HG03025 (cell line): ENCODE measurements at regions not wholly inside any gene's neighbourhood (a gene's known extent, or its start where the extent isn't known, plus 50 kb on each side); places are given as distances from the start of the nearest gene placed in this dataset.

Source experiments
- ATAC-seq: cut with Tn5 transposase; IDR thresholded peaks from one replicate; pipeline ENCODE4 v1.9.1; 2021; ENCODE audit warnings: mild to moderate bottlenecking, moderate library complexity; ENCODE audit not compliant: unreplicated experiment, low FRiP score

- ATAC-seq, result no peak
These were observed 331.8 kb upstream of the BTBD3 start for GRCh38 chr20:11585752-11586352.

DNA sequence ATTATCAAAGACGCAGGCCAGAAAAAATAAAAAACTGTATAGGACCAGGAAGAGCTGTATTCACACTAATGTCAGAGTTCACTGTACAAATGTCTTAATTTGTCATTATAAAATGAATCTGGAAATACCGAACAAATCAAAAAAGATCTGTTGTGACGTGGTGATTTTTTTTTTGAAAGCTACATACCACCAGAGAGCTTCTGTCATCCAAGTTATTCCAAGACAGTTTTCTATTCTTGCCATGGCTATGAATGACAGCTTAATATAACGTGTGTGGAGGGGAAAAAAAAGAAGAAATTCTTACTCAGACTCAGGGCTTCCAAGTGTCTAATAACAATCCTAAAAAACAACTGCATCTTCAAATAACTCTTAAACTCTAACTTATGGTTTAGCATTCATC lies 328.8 kb upstream of the BTBD3 start:
- no peak for ATAC-seq

DNA sequence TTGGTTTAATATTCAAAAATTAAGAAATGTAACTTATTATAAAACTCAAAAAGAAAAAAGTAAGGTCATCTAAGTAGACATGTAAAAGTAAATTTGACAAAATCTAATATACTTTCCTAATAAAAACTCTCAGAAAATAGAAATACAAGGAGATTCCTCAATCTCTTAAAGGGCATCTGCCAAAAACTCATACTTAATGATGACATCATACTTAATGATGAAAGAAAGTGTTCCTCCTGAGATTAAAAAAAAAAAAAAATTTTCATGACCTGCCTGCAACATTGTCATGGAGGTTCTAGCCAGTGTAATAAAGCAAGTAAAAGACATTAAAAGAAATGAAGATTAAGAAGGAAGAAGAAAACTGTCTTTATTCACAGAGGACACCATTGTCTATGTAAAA lies 325.7 kb upstream of the BTBD3 start:
- ATAC-seq, result no peak

GRCh38 chr20:11604339-11604738 lies 313.4 kb upstream of the BTBD3 start:
- ATAC-seq, result no peak

DNA sequence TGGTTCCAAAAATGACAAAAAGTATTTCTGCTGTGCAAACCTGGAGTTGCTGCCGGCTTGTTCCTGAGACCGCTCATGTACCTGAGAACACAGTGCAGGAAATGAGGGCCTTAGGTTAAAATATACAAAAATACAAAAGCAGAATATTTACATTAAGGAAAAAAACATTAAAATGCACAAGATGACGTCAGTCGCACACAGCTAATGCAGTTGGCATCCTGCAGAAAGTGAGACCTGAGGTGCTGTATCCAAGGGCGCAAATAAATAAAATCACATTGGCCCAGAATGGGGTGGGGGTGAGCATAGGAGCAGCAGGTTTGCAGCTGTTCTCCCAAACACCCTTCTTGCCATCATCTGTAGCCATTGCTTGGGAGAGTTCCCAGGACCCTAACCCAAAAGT lies 310.6 kb upstream of the BTBD3 start:
- no peak for ATAC-seq

DNA sequence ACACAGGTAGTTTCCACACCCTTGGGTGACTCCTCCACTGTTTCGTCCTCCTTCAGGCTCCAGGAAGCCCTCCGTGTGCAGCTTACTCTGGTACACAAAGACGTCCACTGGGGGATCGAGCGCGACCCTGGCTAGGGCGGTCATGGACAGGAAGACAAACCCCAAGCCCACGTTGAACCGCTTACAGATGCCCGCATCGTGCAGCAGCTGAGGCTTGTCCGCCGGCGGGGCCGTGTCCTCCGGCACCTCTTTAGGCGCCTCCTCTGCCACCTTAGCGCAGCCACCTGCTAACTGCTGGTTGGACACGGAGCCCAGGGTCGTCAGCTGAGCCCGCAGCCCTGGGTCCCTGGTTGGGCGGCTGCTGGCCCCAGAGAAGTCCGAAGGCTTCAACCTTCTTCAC lies 309.0 kb upstream of the BTBD3 start:
- ATAC-seq, result no peak

- ATAC-seq, result no peak
These were observed 293.0 kb upstream of the BTBD3 start for GRCh38 chr20:11624704-11625103.

DNA sequence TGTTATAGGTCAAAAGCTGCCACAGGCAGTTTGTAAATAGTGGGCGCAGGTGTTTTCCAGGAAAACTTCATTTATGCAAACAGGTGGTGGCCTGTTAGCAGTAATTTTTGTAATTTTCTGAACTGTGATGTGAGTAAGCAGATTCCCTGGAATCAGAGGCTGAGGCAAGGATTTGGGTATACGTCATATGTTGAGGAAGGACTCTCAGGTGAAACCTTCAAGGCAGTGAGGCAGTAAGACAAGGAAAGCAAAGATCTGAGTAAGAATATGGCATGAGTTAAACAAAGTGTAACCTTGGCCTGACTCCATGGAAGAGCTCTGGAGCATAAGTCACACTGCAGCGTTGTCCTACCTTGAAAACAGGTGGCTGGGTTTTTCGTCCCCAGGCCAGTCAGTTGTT lies 291.1 kb upstream of the BTBD3 start:
- no peak for ATAC-seq

DNA sequence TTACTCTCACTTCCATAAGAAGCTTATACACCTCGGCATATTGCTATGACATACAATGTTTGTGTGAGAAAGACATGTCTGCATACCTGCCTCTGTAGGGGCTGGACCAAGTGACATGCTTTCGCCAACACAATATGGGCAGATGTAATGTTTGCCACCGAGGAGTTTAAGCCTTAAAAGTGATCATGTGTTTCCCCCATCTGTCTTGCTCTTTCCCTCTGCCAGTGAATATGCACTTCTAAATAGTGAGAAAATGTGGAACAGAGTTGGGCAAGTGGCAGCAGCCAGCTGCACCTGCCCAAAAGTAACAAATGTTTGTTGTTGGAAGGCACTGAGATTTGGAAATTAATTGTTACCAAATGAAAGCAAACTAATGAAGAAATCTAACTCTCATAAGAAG lies 274.8 kb upstream of the BTBD3 start:
- no peak for ATAC-seq

- no peak for ATAC-seq
These were observed 271.3 kb upstream of the BTBD3 start for GRCh38 chr20:11646359-11646758.

DNA sequence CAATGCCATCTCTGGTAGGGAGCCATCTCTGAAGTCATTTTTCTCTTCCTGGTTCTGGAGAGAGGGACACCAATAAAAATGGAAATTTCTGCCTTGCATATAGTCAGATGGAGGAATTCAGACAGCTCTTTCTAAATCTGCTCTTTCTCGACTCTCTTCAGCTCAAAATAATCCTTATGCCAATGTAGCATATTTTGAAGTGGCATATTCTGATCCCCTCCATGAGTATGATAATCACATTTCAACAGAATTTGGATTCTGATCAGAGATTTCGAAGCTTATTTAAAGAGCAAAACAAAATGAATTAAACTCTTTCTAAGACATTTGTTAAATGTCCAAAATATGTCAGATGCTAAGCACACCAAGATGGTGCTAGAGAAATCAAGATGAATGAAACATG lies 267.1 kb upstream of the BTBD3 start:
- ATAC-seq, result no peak

DNA sequence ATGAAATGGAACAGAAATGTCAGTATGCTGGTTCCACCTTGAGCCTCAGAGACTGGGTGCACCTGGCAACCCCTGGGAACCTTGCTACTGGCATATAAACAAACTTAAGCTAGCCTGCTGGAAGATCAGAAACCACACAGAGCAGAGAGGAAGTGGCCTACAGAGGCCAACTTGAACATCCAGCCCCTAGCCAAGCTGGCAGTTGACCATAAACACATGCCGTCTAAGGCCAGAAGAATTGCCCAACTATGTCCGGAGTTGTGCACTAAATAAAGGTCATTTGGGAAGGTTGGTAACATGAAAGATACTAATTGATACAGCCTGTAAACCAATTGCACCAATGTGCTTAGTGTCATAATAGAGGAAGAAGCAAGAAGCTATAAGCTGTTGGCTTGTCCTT lies 266.6 kb upstream of the BTBD3 start:
- no peak for ATAC-seq

DNA sequence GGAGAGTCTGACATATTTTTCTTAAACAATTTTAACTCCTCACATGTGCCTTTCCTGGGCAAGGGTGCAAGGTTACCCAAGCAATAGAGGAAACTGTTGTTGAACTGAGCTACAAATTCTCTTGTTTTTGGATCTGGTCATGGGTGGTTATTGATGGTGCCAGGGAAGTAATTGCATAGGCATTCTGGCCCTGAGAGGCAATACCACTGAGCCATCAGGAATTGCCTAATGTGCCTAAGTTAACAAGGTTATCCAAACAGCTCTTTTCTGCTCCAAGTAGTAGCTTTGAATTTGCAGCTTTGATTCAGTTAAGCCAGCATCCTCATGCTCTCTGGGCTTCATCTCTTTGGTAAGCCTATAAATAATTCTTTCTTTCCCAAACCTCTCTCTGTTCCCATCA lies 266.0 kb upstream of the BTBD3 start:
- ATAC-seq, result no peak

DNA sequence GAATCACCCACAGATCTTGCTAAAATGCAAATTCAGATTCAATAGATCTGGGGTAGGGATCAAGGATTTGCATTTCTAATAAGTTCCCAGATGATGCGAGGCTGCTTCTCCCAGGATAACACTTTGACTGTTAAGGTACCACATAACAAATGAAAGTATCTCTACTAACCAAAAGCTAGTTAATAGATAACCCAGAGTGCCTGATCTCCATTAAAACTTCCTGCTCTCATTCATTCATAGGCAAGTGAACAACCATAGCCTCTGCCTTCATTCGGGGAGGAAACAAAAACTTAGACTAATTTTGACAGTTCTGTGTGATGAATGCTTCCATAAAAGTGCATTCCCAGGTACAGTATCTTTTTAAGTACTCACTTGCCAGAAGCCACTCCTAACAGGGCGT lies 265.6 kb upstream of the BTBD3 start:
- no peak for ATAC-seq

- ATAC-seq, result no peak
These were observed 262.9 kb upstream of the BTBD3 start for GRCh38 chr20:11654766-11655165.

DNA sequence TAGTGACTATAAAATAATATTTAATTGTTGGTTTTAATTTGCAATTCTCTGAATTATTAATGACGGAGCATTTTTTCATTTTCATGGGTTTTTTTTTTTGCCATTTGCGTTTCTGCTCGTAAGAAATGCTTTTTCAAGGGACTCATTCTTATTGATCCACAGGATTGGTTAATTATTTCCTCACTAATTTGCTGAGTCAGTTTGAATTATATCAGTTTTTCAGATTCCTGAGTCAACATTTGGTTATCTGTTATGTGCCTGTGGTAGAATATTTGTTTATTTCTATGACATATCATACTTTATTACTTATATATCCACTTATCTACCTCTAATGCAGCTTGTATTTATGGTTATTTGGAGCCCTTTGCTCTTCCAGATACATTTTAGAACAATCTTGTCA lies 257.0 kb upstream of the BTBD3 start:
- ATAC-seq, result no peak

GRCh38 chr20:11671015-11671511 lies 246.6 kb upstream of the BTBD3 start:
- ATAC-seq, result no peak

GRCh38 chr20:11672959-11673358 lies 244.7 kb upstream of the BTBD3 start:
- ATAC-seq, result no peak

GRCh38 chr20:11675920-11676629 lies 241.6 kb upstream of the BTBD3 start:
- ATAC-seq, result no peak

DNA sequence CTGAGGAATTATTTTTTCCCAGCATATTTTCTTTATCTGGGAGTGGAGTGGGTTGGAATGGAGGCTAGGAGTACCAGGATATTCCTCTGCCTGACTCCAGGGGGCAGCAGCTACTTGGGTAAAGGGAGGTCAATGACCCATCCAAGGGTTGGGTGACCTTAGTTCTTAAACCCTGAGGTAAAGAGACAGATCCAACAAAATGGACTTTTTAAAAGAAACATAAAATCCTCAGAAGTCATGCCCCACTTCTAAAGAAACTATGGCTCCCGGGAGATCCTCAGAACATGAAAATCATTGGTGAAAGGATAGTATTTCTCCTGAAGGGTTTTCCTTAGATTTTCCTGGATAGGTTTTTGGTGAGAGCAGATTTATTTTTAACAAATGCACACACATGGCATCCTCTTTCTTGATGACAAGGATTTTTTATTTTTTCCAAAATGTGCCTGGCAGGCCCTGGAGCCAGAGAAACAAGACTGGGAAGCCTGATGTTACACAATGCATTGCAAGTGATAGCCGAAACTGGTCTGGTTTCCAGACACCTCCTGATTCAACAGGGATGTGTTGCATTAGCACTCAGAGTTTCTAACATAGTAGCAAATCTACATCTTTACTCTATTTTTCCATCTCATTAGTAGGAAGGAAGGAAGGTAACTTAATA lies 240.9 kb upstream of the BTBD3 start:
- ATAC-seq, result no peak

DNA sequence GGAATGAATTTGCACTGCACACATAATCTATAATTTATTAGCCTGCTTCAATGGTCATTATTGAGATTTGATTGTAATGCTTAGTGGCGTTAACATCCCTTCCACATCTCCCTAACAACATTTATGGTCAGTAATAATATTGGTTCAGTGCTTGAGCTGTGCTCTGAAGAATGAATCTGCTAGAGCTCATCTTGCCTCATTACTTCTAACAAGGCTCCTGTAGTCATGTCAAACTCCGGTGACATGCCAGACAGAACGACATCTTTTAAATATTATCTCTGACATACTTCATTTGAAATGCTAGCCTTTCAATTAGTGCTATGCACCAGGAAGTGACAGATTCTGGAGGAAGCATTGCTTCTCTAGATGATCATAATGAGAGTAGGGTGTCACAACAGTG lies 240.3 kb upstream of the BTBD3 start:
- ATAC-seq, result no peak

- ATAC-seq, result no peak
These were observed 239.9 kb upstream of the BTBD3 start for GRCh38 chr20:11677836-11678235.
